ENCODE measurements at regions not wholly inside any gene's neighbourhood (a gene's known extent, or its start where the extent isn't known, plus 50 kb on each side); places are given as distances from the start of the nearest gene placed in this dataset.

GRCh38 chr2:20103530-20103929 is 52.1 kb upstream of the LAPTM4A start:
- TF ChIP-seq CTCF (conservative IDR thresholded peaks at IDR 0.05 in 1 of 2, IDR thresholded peaks at IDR 0.05 in 1 of 2; ENCODE audit: low read depth in 1 of 2, low read length in 2 of 2) (peak in 1 of 2 donors; percentile 7), EZH2 (IDR thresholded peaks at IDR 0.05; ENCODE audit: low read length, missing control alignments) (no peak)
